Medulla oblongata (tissue), 1 donor: ENCODE measurements at regions not wholly inside any gene's neighbourhood (a gene's known extent, or its start where the extent isn't known, plus 50 kb on each side); places are given as distances from the start of the nearest gene placed in this dataset.

ENCODE experiments used
- DNase-seq: peaks from one replicate; pipeline ENCODE4 v3.0.0-alpha.2; 2015; ENCODE audit errors: extremely low spot score

GRCh38 chr3:117399311-117400078 is 689.9 kb downstream of the TUSC7 start:
- peak; percentile 59 for DNase-seq

- no peak for DNase-seq
These were observed 690.7 kb downstream of the TUSC7 start for GRCh38 chr3:117400303-117400702.

GRCh38 chr3:117404141-117404540 is 694.6 kb downstream of the TUSC7 start:
- no peak for DNase-seq

GRCh38 chr3:117404730-117405129 is 695.2 kb downstream of the TUSC7 start:
- DNase-seq = no peak

GRCh38 chr3:117405359-117405758 is 695.8 kb downstream of the TUSC7 start:
- DNase-seq = no peak

- DNase-seq = no peak
These were observed 697.7 kb downstream of the TUSC7 start for GRCh38 chr3:117407317-117407716.

GRCh38 chr3:117408811-117409210 is 699.2 kb downstream of the TUSC7 start:
- DNase-seq = no peak

- DNase-seq = no peak
These were observed 699.7 kb downstream of the TUSC7 start for GRCh38 chr3:117409256-117409655.

- no peak for DNase-seq
These were observed 700.3 kb downstream of the TUSC7 start for GRCh38 chr3:117409701-117410459.

GRCh38 chr3:117411971-117412370 is 702.4 kb downstream of the TUSC7 start:
- DNase-seq = no peak

GRCh38 chr3:117417411-117417810 is 707.8 kb downstream of the TUSC7 start:
- no peak for DNase-seq

- no peak for DNase-seq
These were observed 717.5 kb downstream of the TUSC7 start for GRCh38 chr3:117427081-117427480.

GRCh38 chr3:117433427-117433826 is 723.8 kb downstream of the TUSC7 start:
- no peak for DNase-seq

GRCh38 chr3:117434661-117435412 is 725.3 kb downstream of the TUSC7 start:
- no peak for DNase-seq

- DNase-seq = no peak
These were observed 725.9 kb downstream of the TUSC7 start for GRCh38 chr3:117435506-117435905.

GRCh38 chr3:117439812-117440211 is 730.2 kb downstream of the TUSC7 start:
- DNase-seq = peak; percentile 76

- DNase-seq = no peak
These were observed 732.3 kb downstream of the TUSC7 start for GRCh38 chr3:117441851-117442250.

GRCh38 chr3:117442566-117442965 is 733.0 kb downstream of the TUSC7 start:
- no peak for DNase-seq

GRCh38 chr3:117443014-117443413 is 733.4 kb downstream of the TUSC7 start:
- DNase-seq = no peak

GRCh38 chr3:117444175-117444574 is 734.6 kb downstream of the TUSC7 start:
- DNase-seq = no peak

- DNase-seq = no peak
These were observed 737.8 kb downstream of the TUSC7 start for GRCh38 chr3:117447419-117447818.

GRCh38 chr3:117450026-117450425 is 740.4 kb downstream of the TUSC7 start:
- no peak for DNase-seq
